ENCODE measurements at regions not wholly inside any gene's neighbourhood (a gene's known extent, or its start where the extent isn't known, plus 50 kb on each side); places are given as distances from the start of the nearest gene placed in this dataset.

DNA sequence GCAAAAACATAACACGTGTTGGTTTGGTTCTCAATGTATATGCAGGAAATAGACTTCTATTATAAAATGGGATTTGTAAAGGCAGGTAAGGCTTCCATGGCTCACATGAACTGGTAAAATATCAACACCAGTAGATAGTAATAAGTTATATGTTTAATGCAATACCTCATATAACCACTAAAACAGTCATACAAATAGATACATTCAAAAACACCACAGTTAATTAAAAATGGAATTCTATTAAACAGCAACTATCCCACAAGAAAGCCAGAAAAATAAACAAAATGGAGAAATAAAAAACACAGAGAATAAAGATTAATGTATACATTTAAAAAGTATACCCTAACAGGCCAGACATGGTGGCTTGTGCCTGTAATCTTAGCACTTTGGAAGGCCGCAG is 243.8 kb upstream of the LRATD1 start:
- H3K9me3 ChIP-seq (ENCODE audit: insufficient read depth in 2 of 2, low read depth in 1 of 2, low read length in 1 of 2): no peaks in the 10 kb centered on the region
- WGBS, 2 experiments (ENCODE audit: extremely low coverage in 1 of 2, insufficient coverage in 1 of 2, insufficient read length in 1 of 2, insufficient replicate concordance in 2 of 2, low coverage in 1 of 2, low lambda C conversion rate in 2 of 2, missing lambda C conversion rate in 1 of 2): 90% methylated on average over 2 of the region's 2 CpGs; no CpG with 5 or more reads in 1 of the 2 experiments
- H2BK15ac ChIP-seq (ENCODE audit: low read length): no peak overlapping the region
- no peak overlapping the region for H3K18ac ChIP-seq (ENCODE audit: extremely low read depth, low read length)
- H3K23me2 ChIP-seq (ENCODE audit: low read depth, low read length): 0 out of 2 replicates have a peak, but pooled peaks cover 1% of the 10 kb centered on the region
- H4K8ac ChIP-seq (ENCODE audit: extremely low read depth, insufficient read depth, low read length): no peak overlapping the region
- no peak overlapping the region for H3K4ac ChIP-seq (replicated peaks; ENCODE audit: insufficient read length, low read depth, low read length)
- DNase-seq (ENCODE audit: low read depth in 1 of 2, low spot score in 2 of 2): no peak
- no peak overlapping the region for H3K9ac ChIP-seq (replicated peaks in 1 of 4; ENCODE audit: extremely low read depth in 1 of 4, low read depth in 3 of 4, low read length in 3 of 4)
- no peak overlapping the region for H2BK12ac ChIP-seq (ENCODE audit: low read depth, low read length)
- H2BK5ac ChIP-seq (ENCODE audit: low read depth, low read length): no peak overlapping the region
- no peaks in the 10 kb centered on the region for H3K36me3 ChIP-seq (ENCODE audit: control insufficient read depth in 2 of 4, insufficient read depth in 4 of 4, low read length in 3 of 4)
- H3K14ac ChIP-seq (ENCODE audit: insufficient read length): no peak overlapping the region
- POLR2A ChIA-PET (ENCODE audit: partially characterized antibody): no interaction called here
- TF ChIP-seq ZNF274 (IDR thresholded peaks at IDR 0.05; ENCODE audit: borderline replicate concordance, extremely low read depth, low read length) (no peak), KDM1A (IDR thresholded peaks at IDR 0.05; ENCODE audit: borderline replicate concordance, low read length) (no peak), HDAC6 (IDR thresholded peaks at IDR 0.05; ENCODE audit: low read depth, low read length) (no peak), SIN3A (conservative IDR thresholded peaks at IDR 0.05 in 1 of 2, IDR thresholded peaks at IDR 0.05 in 1 of 2; ENCODE audit: low read depth in 1 of 2, low read length in 2 of 2) (no peak), CTBP2 (IDR thresholded peaks at IDR 0.05; ENCODE audit: borderline replicate concordance, insufficient read depth, insufficient read length, low read length) (no peak)
- TF ChIP-seq, protein P1, sequence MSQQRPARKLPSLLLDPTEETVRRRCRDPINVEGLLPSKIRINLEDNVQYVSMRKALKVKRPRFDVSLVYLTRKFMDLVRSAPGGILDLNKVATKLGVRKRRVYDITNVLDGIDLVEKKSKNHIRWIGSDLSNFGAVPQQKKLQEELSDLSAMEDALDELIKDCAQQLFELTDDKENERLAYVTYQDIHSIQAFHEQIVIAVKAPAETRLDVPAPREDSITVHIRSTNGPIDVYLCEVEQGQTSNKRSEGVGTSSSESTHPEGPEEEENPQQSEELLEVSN (IDR thresholded peaks at IDR 0.05): no peak
- no peak overlapping the region for H3K4me3 ChIP-seq (ENCODE audit: extremely low read depth in 1 of 4, insufficient read depth in 2 of 4, low read depth in 3 of 4, low read length in 4 of 4)
- H3K27ac ChIP-seq (ENCODE audit: low read depth, low read length): no peak overlapping the region
- FAIRE-seq: no peak
- H2BK20ac ChIP-seq (ENCODE audit: low read length): no peak overlapping the region
- CTCF ChIA-PET (ENCODE audit: partially characterized antibody): no interaction called here
- no peaks in the 10 kb centered on the region for H3K79me1 ChIP-seq (ENCODE audit: low read depth, low read length)
- no peak overlapping the region for H4K91ac ChIP-seq (replicated peaks; ENCODE audit: insufficient read length, low read length)
- H3K56ac ChIP-seq (replicated peaks; ENCODE audit: insufficient read length, low read depth, low read length): no peak overlapping the region
- H3K27me3 ChIP-seq (replicated peaks in 1 of 4; ENCODE audit: control insufficient read depth in 3 of 4, extremely low read depth in 1 of 4, insufficient read depth in 3 of 4, low read length in 3 of 4): no peaks in the 10 kb centered on the region
- no peak overlapping the region for H2AFZ ChIP-seq (ENCODE audit: low read length)
- no peaks in the 10 kb centered on the region for H3K4me1 ChIP-seq (replicated peaks in 1 of 4; ENCODE audit: control insufficient read depth in 3 of 4, insufficient read depth in 4 of 4, low read length in 3 of 4)
- no peaks in the 10 kb centered on the region for H4K20me1 ChIP-seq (replicated peaks in 1 of 2; ENCODE audit: control insufficient read depth in 1 of 2, insufficient read depth in 2 of 2, low read length in 2 of 2)
- no peak overlapping the region for H2AK5ac ChIP-seq (ENCODE audit: low read depth, low read length)
- no peak overlapping the region for H4K5ac ChIP-seq (ENCODE audit: insufficient read length, low read depth, low read length)
- no peak overlapping the region for H3K4me2 ChIP-seq (ENCODE audit: insufficient read depth in 1 of 2, low read depth in 2 of 2, low read length in 2 of 2)
- H2BK120ac ChIP-seq (replicated peaks; ENCODE audit: low read depth, low read length): no peak overlapping the region
- no peaks in the 10 kb centered on the region for H3K79me2 ChIP-seq (ENCODE audit: control insufficient read depth in 1 of 2, insufficient read depth in 2 of 2, low read length in 2 of 2)
- H3K23ac ChIP-seq (ENCODE audit: insufficient read length): no peak overlapping the region

Measured in H1 (cell line).